Effector CD8-positive, alpha-beta T cell (primary cell): ENCODE measurements at regions not wholly inside any gene's neighbourhood (a gene's known extent, or its start where the extent isn't known, plus 50 kb on each side); places are given as distances from the start of the nearest gene placed in this dataset.

Source experiments
- DNase-seq: peaks from one replicate; lab custom pipeline; 2025; lab: John Stamatoyannopoulos, UW

- no peak for DNase-seq
Observed at GRCh38 chr12:67586951-67587350, 61.6 kb upstream of the DYRK2 start.

GRCh38 chr12:67589078-67589477 is 59.5 kb upstream of the DYRK2 start:
- DNase-seq: no peak

- DNase-seq: peak; percentile 1
Observed at GRCh38 chr12:67590149-67590790, 58.3 kb upstream of the DYRK2 start.

- DNase-seq: no peak
Observed at GRCh38 chr12:67592228-67593011, 56.1 kb upstream of the DYRK2 start.

GRCh38 chr12:67593041-67593440 is 55.5 kb upstream of the DYRK2 start:
- no peak for DNase-seq

GRCh38 chr12:67593461-67594330 is 54.8 kb upstream of the DYRK2 start:
- no peak for DNase-seq

- DNase-seq: no peak
Observed at GRCh38 chr12:67594888-67595287, 53.7 kb upstream of the DYRK2 start.

GRCh38 chr12:67595365-67595764 is 53.2 kb upstream of the DYRK2 start:
- no peak for DNase-seq

GRCh38 chr12:67598598-67598997 is 49.9 kb upstream of the DYRK2 start:
- no peak for DNase-seq
